HEK293T (cell line): ENCODE measurements at regions not wholly inside any gene's neighbourhood (a gene's known extent, or its start where the extent isn't known, plus 50 kb on each side); places are given as distances from the start of the nearest gene placed in this dataset.

Source experiments
- CTCF ChIA-PET: fragments of 350-600 bp; formaldehyde crosslinking; extraction: SDS; loops from one replicate; lab custom pipeline; 2021; ENCODE audit warnings: antibody characterized with exemption, inconsistent platforms; lab: Yijun Ruan, JAX
- POLR2A ChIA-PET: fragments of 350-600 bp; formaldehyde crosslinking; extraction: SDS; loops from one replicate; lab custom pipeline; 2020; ENCODE audit warnings: antibody characterized with exemption, inconsistent platforms; lab: Yijun Ruan, JAX
- DNase-seq: peaks from one replicate; pipeline ENCODE4 v3.0.0; 2012; ENCODE audit warnings: mixed read lengths; ENCODE audit errors: extremely low spot score
- ARNT ChIP-seq: fragments of 450-650 bp; IDR thresholded peaks from 2 replicates; pipeline ENCODE4 v1.6.1; 2017; ENCODE audit warnings: mild to moderate bottlenecking
- BHLHE40 ChIP-seq: fragments of 450-650 bp; IDR thresholded peaks from 2 replicates; pipeline ENCODE4 v1.6.1; 2016; ENCODE audit warnings: mild to moderate bottlenecking, moderate library complexity, borderline replicate concordance
- CTBP1 ChIP-seq: fragments of 450-650 bp; IDR thresholded peaks from 2 replicates; pipeline ENCODE4 v1.6.1; 2016; ENCODE audit warnings: borderline replicate concordance
- ELF4 ChIP-seq: fragments of 450-650 bp; IDR thresholded peaks from 2 replicates; pipeline ENCODE4 v1.6.1; 2017; ENCODE audit warnings: antibody characterized with exemption
- FOXA1 ChIP-seq: fragments of 450-650 bp; IDR thresholded peaks from 2 replicates; pipeline ENCODE4 v1.6.1; 2016; ENCODE audit warnings: mild to moderate bottlenecking
- FOXK2 ChIP-seq: fragments of 450-650 bp; IDR thresholded peaks from 2 replicates; pipeline ENCODE4 v1.6.1; 2016; ENCODE audit warnings: mild to moderate bottlenecking
- FOXM1 ChIP-seq: fragments of 450-650 bp; IDR thresholded peaks from 2 replicates; pipeline ENCODE4 v1.6.1; 2017; ENCODE audit warnings: mild to moderate bottlenecking, borderline replicate concordance
- HDGF ChIP-seq: fragments of 450-650 bp; IDR thresholded peaks from 2 replicates; pipeline ENCODE4 v1.6.1; 2017; ENCODE audit warnings: antibody characterized with exemption, borderline replicate concordance
- L3MBTL2 ChIP-seq: fragments of 450-650 bp; conservative IDR thresholded peaks from 2 replicates; pipeline ENCODE4 v1.6.1; 2016; ENCODE audit warnings: mild to moderate bottlenecking
- LEF1 ChIP-seq: fragments of 450-650 bp; IDR thresholded peaks from 2 replicates; pipeline ENCODE4 v1.6.1; 2017; ENCODE audit warnings: mild to moderate bottlenecking, borderline replicate concordance
- NFRKB ChIP-seq: fragments of 450-650 bp; IDR thresholded peaks from 2 replicates; pipeline ENCODE4 v1.6.1; 2016; ENCODE audit warnings: mild to moderate bottlenecking, moderate library complexity
- SP1 ChIP-seq: fragments of 450-650 bp; IDR thresholded peaks from 2 replicates; pipeline ENCODE4 v1.6.1; 2017
- SUZ12 ChIP-seq: fragments of 450-650 bp; IDR thresholded peaks from 2 replicates; pipeline ENCODE4 v1.6.1; 2016; ENCODE audit warnings: mild to moderate bottlenecking
- TARDBP ChIP-seq: fragments of 450-650 bp; IDR thresholded peaks from 2 replicates; pipeline ENCODE4 v1.6.1; 2016
- ZNF384 ChIP-seq: fragments of 450-650 bp; IDR thresholded peaks from 2 replicates; pipeline ENCODE4 v1.6.1; 2016
- TF ChIP-seq, protein P1 (sequence below): fragments of 450-650 bp; IDR thresholded peaks from 2 replicates; pipeline ENCODE4 v1.6.1; 2016

DNA sequence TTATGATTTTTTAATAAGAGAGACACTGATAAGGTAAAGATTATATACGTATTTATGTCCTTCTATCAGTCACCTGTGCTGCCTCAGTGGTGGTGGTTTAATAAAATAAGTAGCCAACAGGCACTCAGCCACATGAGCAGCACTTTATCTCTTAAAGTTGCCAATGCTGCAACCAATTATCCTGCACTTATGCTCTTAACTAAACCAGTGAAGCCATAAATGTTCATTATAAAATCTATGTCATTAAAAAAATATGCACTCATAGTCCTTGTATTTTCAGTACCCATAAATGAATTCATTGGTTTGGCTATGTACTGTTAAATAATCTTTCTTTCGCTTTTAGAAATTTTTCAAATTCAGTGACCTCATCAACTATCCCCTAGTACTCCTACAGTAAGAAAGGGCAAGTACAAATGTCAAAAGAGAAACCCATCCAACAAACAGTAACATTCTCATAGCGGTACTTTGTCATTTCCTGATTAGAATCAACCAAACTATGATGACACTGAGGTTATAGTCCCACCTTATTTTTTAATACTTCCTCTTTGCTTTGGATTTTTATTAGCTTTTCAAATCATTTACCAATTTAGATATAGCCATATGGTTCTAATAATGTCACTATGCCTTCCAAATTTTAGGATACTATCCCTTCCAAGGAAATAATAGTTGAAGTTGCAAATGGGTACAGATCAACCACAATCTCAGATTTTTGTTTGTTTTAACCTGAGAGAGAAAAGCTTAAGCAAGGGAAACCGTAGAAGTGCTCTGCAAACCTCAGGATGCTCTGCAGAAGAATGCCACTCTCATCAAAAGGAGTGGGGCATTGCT lies 190.9 kb downstream of the KLF12 start:
- ChIA-PET CTCF (no interaction called here), POLR2A (no interaction called here)
- TF ChIP-seq CTBP1 = no peak
- no peak for TF ChIP-seq ELF4
- no peak for TF ChIP-seq SUZ12
- TF ChIP-seq SP1 = no peak
- no peak for TF ChIP-seq L3MBTL2
- TF ChIP-seq, protein P1, sequence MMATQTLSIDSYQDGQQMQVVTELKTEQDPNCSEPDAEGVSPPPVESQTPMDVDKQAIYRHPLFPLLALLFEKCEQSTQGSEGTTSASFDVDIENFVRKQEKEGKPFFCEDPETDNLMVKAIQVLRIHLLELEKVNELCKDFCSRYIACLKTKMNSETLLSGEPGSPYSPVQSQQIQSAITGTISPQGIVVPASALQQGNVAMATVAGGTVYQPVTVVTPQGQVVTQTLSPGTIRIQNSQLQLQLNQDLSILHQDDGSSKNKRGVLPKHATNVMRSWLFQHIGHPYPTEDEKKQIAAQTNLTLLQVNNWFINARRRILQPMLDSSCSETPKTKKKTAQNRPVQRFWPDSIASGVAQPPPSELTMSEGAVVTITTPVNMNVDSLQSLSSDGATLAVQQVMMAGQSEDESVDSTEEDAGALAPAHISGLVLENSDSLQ = no peak
- no peak for TF ChIP-seq FOXK2
- no peak for TF ChIP-seq BHLHE40
- TF ChIP-seq ZNF384 = no peak
- TF ChIP-seq FOXA1 = no peak
- TF ChIP-seq NFRKB = no peak
- no peak for TF ChIP-seq HDGF
- TF ChIP-seq TARDBP = no peak
- no peak for TF ChIP-seq FOXM1
- TF ChIP-seq LEF1 = no peak
- TF ChIP-seq ARNT = no peak
- no peak for DNase-seq

DNA sequence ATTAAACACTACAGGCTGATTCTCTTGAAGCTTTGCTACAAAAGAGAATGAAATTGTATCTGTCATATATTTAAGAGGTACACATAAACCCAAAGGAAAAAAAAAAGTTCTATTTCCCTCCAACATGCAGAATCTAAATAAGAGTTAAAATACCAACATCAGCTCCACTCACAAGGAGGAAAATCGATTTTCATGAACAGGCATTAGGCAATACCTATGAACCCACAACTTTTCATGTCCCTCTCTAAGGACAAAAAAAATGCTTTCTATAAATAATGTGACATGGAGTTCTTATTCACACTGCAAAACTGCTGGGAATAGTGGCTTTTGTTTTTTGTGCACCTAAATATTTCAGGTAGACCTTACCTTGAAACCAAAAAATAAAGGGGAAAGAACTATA lies 192.5 kb downstream of the KLF12 start:
- ChIA-PET CTCF (no interaction called here), POLR2A (no interaction called here)
- no peak for TF ChIP-seq TARDBP
- TF ChIP-seq L3MBTL2 = no peak
- no peak for TF ChIP-seq BHLHE40
- no peak for DNase-seq

DNA sequence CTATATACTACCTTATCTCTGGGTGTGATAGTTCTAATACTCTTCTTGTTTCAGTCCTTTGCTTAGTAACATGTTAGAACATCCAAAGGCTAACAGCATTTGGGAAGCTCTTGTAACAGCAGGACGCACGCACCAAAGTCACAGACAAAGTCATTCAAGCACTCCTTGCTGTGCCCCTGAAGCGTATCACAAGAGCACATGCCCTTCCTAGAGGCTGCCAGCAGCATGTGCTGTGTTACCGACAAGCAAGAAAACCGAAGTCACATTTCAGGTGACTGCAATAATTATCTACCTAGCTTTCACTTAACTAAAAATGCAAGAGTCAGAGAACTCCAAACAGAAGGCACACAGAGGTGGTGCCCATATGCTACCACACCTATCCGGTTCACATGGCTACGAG lies 194.1 kb downstream of the KLF12 start:
- CTCF ChIA-PET = no interaction called here
- DNase-seq = no peak
- POLR2A ChIA-PET = no interaction called here
- TF ChIP-seq FOXK2 = no peak
- TF ChIP-seq HDGF = no peak
- no peak for TF ChIP-seq LEF1
- no peak for TF ChIP-seq BHLHE40
- no peak for TF ChIP-seq NFRKB
- TF ChIP-seq L3MBTL2 = no peak; the same call in 1 of the 2 replicates
- no peak for TF ChIP-seq SP1
- no peak for TF ChIP-seq ELF4
- TF ChIP-seq, protein P1 = no peak
- TF ChIP-seq ZNF384 = no peak
- TF ChIP-seq TARDBP = no peak
- no peak for TF ChIP-seq CTBP1

DNA sequence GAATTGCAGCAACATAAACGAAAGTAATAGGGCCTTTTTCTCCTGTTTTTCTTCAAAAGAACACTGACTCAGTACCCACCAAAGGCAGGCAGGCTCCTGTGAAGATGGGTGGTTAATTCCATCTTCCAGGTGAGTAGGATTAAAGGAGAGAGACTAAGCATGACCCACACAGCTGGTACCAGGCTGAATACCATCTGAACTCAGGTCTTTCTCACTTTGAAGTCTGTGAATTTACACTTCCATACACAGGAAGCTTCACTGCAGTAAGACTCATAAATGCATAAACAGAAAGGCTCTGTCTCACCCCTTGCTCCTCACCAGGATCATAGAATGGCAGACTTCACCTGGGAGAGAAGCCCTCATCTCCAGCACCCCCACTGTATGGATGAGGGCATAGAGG lies 194.6 kb downstream of the KLF12 start:
- ChIA-PET CTCF (no interaction called here), POLR2A (no interaction called here)
- DNase-seq = no peak
- no peak for TF ChIP-seq TARDBP
- TF ChIP-seq, protein P1 = no peak
- no peak for TF ChIP-seq ZNF384
- no peak for TF ChIP-seq LEF1
- no peak for TF ChIP-seq SP1
- TF ChIP-seq FOXK2 = no peak
- TF ChIP-seq ARNT = no peak
- TF ChIP-seq L3MBTL2 = no peak
- no peak for TF ChIP-seq BHLHE40
- TF ChIP-seq CTBP1 = no peak
- no peak for TF ChIP-seq FOXA1
- TF ChIP-seq HDGF = no peak
- no peak for TF ChIP-seq NFRKB
- TF ChIP-seq ELF4 = no peak
- no peak for TF ChIP-seq FOXM1
- no peak for TF ChIP-seq SUZ12

DNA sequence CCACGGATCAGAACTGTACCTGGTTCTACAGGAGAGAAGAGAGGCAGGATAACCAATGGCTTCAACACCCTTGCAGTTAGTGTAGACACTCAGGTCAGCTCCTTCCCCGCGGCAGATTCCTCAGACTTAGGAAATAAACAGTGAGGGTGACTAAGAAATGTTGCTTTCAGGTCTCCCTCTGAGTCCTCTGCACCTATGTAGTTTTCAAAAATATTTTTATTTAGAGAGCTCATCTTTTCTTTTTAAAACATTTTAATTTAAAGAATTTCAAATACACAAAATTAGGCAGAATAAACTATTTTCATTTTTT lies 195.2 kb downstream of the KLF12 start:
- ChIA-PET CTCF (interaction anchor here (0.7 kb wide), 1 partner anchor 9 kb away, joined by 3 read pairs; no protein-coding TSS in a partner anchor), POLR2A (no interaction called here)
- TF ChIP-seq ARNT = no peak
- TF ChIP-seq SP1 = no peak
- TF ChIP-seq FOXA1 = no peak
- no peak for TF ChIP-seq FOXM1
- no peak for TF ChIP-seq ZNF384
- TF ChIP-seq BHLHE40 = no peak
- no peak for TF ChIP-seq TARDBP
- TF ChIP-seq LEF1 = no peak
- no peak for TF ChIP-seq FOXK2
- no peak for DNase-seq

DNA sequence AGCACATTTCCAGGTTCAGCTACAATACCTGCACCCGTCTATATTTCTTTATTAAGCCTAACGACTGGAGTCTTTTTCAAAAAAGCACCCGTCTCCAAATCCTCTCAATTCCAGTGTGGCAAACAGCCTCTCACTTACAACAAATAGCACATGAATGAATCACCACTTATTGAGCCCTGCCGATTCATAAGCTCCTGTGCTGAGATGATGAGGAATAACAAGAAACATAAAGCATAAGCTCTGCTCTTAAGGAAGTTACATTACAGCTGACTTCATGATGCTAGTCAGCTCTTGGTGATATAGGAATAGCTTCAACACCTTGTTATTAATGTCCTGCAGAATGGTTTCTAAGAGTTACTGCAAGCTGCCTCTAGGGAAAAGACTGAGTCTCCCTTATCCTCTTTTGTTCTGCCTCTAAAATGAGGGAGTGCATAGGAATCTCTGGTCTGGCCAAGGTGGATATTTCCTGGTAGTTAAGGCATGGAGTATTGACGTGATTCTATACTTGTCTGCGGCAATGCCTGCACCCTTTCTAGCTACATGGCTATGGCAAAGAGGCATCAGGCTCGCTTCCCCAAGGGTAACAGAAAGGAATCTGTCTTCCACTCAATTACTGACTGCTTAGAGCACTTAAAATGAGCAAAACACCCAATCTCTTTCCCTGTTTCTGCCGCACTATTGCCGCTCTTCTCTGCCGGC lies 195.7 kb downstream of the KLF12 start:
- TF ChIP-seq L3MBTL2 (no peak), BHLHE40 (no peak), FOXM1 (no peak), NFRKB (no peak), ZNF384 (no peak), ELF4 (no peak), SUZ12 (no peak), ARNT (no peak), SP1 (no peak), FOXA1 (no peak), CTBP1 (no peak), FOXK2 (no peak), LEF1 (no peak), HDGF (no peak)
- TF ChIP-seq, protein P1 = no peak
- ChIA-PET POLR2A (no interaction called here), CTCF (interaction anchor here (0.6 to 0.7 kb wide), 2 partner anchors 9 to 198 kb away, joined by 3 read pairs; no protein-coding TSS in a partner anchor)
- no peak for DNase-seq
